ENCODE measurements at regions not wholly inside any gene's neighbourhood (a gene's known extent, or its start where the extent isn't known, plus 50 kb on each side); places are given as distances from the start of the nearest gene placed in this dataset.

DNA sequence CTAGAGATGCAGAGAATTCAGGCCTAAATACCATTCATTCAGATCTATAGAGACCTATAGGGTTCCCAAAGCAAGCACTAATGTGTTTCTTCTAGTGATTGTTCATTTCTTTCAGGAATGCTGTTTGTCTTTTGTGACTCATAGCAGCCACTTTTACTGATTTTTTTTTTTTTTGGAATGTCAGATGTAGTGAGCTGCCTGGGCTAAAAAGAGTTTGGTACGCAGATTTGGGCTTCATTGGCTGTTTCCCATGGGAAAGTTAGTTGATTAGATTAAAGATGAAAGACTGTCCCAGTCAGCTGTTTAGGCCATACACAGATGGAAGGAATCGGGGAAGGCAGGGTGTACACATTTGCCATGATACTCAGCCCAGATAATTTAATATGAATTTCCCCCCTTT lies 87.6 kb downstream of the CDC42EP3 start:
- no peak overlapping the region for H2BK20ac ChIP-seq (ENCODE audit: low read length)
- 0 out of 4 replicates have a peak, but pooled peaks cover 0 to 4% of the 10 kb centered on the region in 2 experiments for H3K9me3 ChIP-seq (ENCODE audit: insufficient read depth in 2 of 2, low read depth in 1 of 2, low read length in 1 of 2)
- H3K79me1 ChIP-seq (ENCODE audit: low read depth, low read length) = no peaks in the 10 kb centered on the region
- H4K8ac ChIP-seq (ENCODE audit: extremely low read depth, insufficient read depth, low read length) = no peak overlapping the region
- no peaks in the 10 kb centered on the region; the same call in 1 of the 2 replicates for H3K23me2 ChIP-seq (ENCODE audit: low read depth, low read length)
- no peak overlapping the region for H3K56ac ChIP-seq (replicated peaks; ENCODE audit: insufficient read length, low read depth, low read length)
- H2AFZ ChIP-seq (ENCODE audit: low read length) = no peak overlapping the region
- H3K4ac ChIP-seq (replicated peaks; ENCODE audit: insufficient read length, low read depth, low read length) = no peak overlapping the region
- H3K79me2 ChIP-seq (ENCODE audit: control insufficient read depth in 1 of 2, insufficient read depth in 2 of 2, low read length in 2 of 2) = no peaks in the 10 kb centered on the region
- no peaks in the 10 kb centered on the region for H4K20me1 ChIP-seq (replicated peaks in 1 of 2; ENCODE audit: control insufficient read depth in 1 of 2, insufficient read depth in 2 of 2, low read length in 2 of 2)
- no peak overlapping the region for H4K91ac ChIP-seq (replicated peaks; ENCODE audit: insufficient read length, low read length)
- H3K27me3 ChIP-seq (replicated peaks in 1 of 4; ENCODE audit: control insufficient read depth in 3 of 4, extremely low read depth in 1 of 4, insufficient read depth in 3 of 4, low read length in 3 of 4) = no peaks in the 10 kb centered on the region
- peaks cover 0 to 17% (median 5%) of the 10 kb centered on the region in 4 experiments; a peak in 6 of 7 replicates for H3K4me1 ChIP-seq (replicated peaks in 1 of 4; ENCODE audit: control insufficient read depth in 3 of 4, insufficient read depth in 4 of 4, low read length in 3 of 4)
- 80% methylated on average over 2 of the region's 2 CpGs; no CpG with 5 or more reads in 1 of the 2 experiments for WGBS, 2 experiments (ENCODE audit: extremely low coverage in 1 of 2, insufficient coverage in 1 of 2, insufficient read length in 1 of 2, insufficient replicate concordance in 2 of 2, low coverage in 1 of 2, low lambda C conversion rate in 2 of 2, missing lambda C conversion rate in 1 of 2)
- TF ChIP-seq CREB1 (IDR thresholded peaks at IDR 0.05) (no peak), RNF2 (IDR thresholded peaks at IDR 0.05; ENCODE audit: borderline replicate concordance, low read depth, low read length, missing control alignments, poor library complexity, severe bottlenecking) (no peak), BCL11A (IDR thresholded peaks at IDR 0.05; ENCODE audit: low read depth in 2 of 2, low read length in 2 of 2) (no peak), SP1 (IDR thresholded peaks at IDR 0.05; ENCODE audit: low read depth, low read length) (no peak)
- no peak overlapping the region for H2BK12ac ChIP-seq (ENCODE audit: low read depth, low read length)
- H3K14ac ChIP-seq (ENCODE audit: insufficient read length) = no peak overlapping the region
- H3K27ac ChIP-seq (ENCODE audit: low read depth, low read length) = no peak overlapping the region
- no peaks in the 10 kb centered on the region for H3K36me3 ChIP-seq (ENCODE audit: control insufficient read depth in 2 of 4, insufficient read depth in 4 of 4, low read length in 3 of 4)
- no peak overlapping the region for H3K4me2 ChIP-seq (ENCODE audit: insufficient read depth in 1 of 2, low read depth in 2 of 2, low read length in 2 of 2)
- H3K9ac ChIP-seq (replicated peaks in 1 of 4; ENCODE audit: extremely low read depth in 1 of 4, low read depth in 3 of 4, low read length in 3 of 4) = no peak overlapping the region
- no peak overlapping the region for H3K18ac ChIP-seq (ENCODE audit: extremely low read depth, low read length)
- no peak overlapping the region for H4K5ac ChIP-seq (ENCODE audit: insufficient read length, low read depth, low read length)
- H2BK120ac ChIP-seq (replicated peaks; ENCODE audit: low read depth, low read length) = no peak overlapping the region
- H2AK5ac ChIP-seq (ENCODE audit: low read depth, low read length) = no peak overlapping the region
- no peak overlapping the region for H3K4me3 ChIP-seq (ENCODE audit: extremely low read depth in 1 of 4, insufficient read depth in 2 of 4, low read depth in 3 of 4, low read length in 4 of 4)
- FAIRE-seq = no peak
- no peak for DNase-seq (ENCODE audit: low read depth in 1 of 2, low spot score in 2 of 2)
- ChIA-PET CTCF (ENCODE audit: partially characterized antibody) (no interaction called here), POLR2A (ENCODE audit: partially characterized antibody) (interaction anchor here (1.4 kb wide), 1 partner anchor 88 kb away, joined by 3 read pairs; no protein-coding TSS in a partner anchor)
- H2BK5ac ChIP-seq (ENCODE audit: low read depth, low read length) = no peak overlapping the region
- H3K23ac ChIP-seq (ENCODE audit: insufficient read length) = no peak overlapping the region
- no peak overlapping the region for H2BK15ac ChIP-seq (ENCODE audit: low read length)

Measured in H1 (cell line).